SH-SY5Y (cell line): ENCODE measurements at regions not wholly inside any gene's neighbourhood (a gene's known extent, or its start where the extent isn't known, plus 50 kb on each side); places are given as distances from the start of the nearest gene placed in this dataset.

Experiments used
- GATA2 ChIP-seq: IDR thresholded peaks from 2 replicates; pipeline ENCODE4 v1.6.1; 2011; ENCODE audit warnings: mild to moderate bottlenecking, low read depth, low read length
- GATA3 ChIP-seq: IDR thresholded peaks from 2 replicates; pipeline ENCODE4 v1.6.1; 2011; ENCODE audit warnings: low read depth, mild to moderate bottlenecking, low read length, moderate library complexity

DNA sequence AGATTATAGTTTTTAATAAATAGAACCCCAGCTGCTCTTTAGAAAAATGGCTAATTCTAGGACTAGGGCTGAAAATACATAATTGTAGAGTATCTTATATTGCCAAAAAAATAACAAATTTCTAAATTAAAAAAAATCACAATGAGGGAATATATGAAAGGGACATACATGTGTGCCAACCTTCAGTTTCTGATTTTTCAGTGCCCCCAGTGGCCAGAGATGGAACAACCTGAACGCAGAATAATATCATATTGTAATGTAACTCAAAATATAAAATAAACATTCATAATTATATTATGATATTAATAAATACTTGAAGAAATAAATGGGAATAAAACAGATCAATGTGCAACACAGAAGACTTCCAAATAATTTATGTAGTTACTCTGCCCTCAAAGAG is 460.5 kb downstream of the ZNF385D start:
- TF ChIP-seq GATA2 (no peak), GATA3 (no peak)
